K562 (cell line): ENCODE measurements at regions not wholly inside any gene's neighbourhood (a gene's known extent, or its start where the extent isn't known, plus 50 kb on each side); places are given as distances from the start of the nearest gene placed in this dataset.
A peak's percentile ranks its signal among the peaks of the same experiment; 100 is the strongest.
"Not testable (repeated sequence)": the region's sequence is repeated elsewhere in the genome, so short reads cannot be mapped to it uniquely, and the experiment has no call there.

Source experiments
- ATAC-seq: fragments of 200-7000 bp; cut with Tn5 transposase; 3 replicates; pipeline ENCODE4 v1.9.1; 2020; ENCODE audit warnings: moderate library complexity
- BruUV-seq: library from RNA; stranded (reverse); fragments of 400-500 nt; replicated peaks from 2 replicates; lab custom pipeline; 2021; lab: Mats Ljungman, UMichigan
- CTCF ChIA-PET: fragments of 300-600 bp; formaldehyde crosslinking; extraction: SDS; loops from one replicate; lab custom pipeline; 2021; ENCODE audit warnings: low intra/inter-chr PET ratio; lab: Yijun Ruan, JAX
- POLR2A ChIA-PET: fragments of 300-600, 350-650 bp; sonication (Branson Sonifier 250); formaldehyde crosslinking; extraction: SDS; loops from one replicate; lab custom pipeline; 2021; ENCODE audit warnings: antibody characterized with exemption, inconsistent platforms; lab: Yijun Ruan, JAX
- DNase-seq, 4 experiments: peaks; one replicate each; pipeline versions ENCODE4 v3.0.0 to v3.0.0-alpha.2; 2011 to 2018; ENCODE audit warnings: low spot score in 3 of 4, mixed read lengths in 3 of 4; ENCODE audit errors: extremely low read depth in 1 of 4
- FAIRE-seq: peaks from 2 replicates; lab custom pipeline; 2011; peaks lifted over from hg19 to GRCh38; lab: Jason Lieb, UNC
- H2AFZ ChIP-seq: 2 replicates; pipeline ENCODE4 v1.6.0; 2011; ENCODE audit warnings: low read depth, low read length, control low read depth, inconsistent platforms
- H3K27ac ChIP-seq: fragments of 200-600 bp; 3 replicates; pipeline ENCODE4 v1.8.0; 2011; ENCODE audit warnings: low read depth, mild to moderate bottlenecking, control low read depth, inconsistent platforms, low read length, moderate library complexity, mixed read lengths; ENCODE audit errors: extremely low read depth
- H3K27me3 ChIP-seq, 2 experiments: fragments of 300-600 bp in 1 of 2; 2 replicates in 1 of 2; 3 replicates in 1 of 2; pipeline versions ENCODE4 v1.6.0 to v1.8.0; 2011; ENCODE audit warnings: inconsistent platforms in 2 of 2, low read length in 2 of 2, mild to moderate bottlenecking in 1 of 2, mixed read lengths in 1 of 2, moderate library complexity in 1 of 2; ENCODE audit not compliant: control insufficient read depth in 2 of 2, insufficient read depth in 2 of 2
- H3K36me3 ChIP-seq: fragments of 300-600 bp; 3 replicates; pipeline ENCODE4 v1.8.0; 2011; ENCODE audit warnings: mild to moderate bottlenecking, low read length, inconsistent platforms; ENCODE audit not compliant: control insufficient read depth, insufficient read depth
- H3K4me1 ChIP-seq, 2 experiments: fragments of 200-600 bp in 1 of 2; replicated peaks in 1 of 2; 2 replicates in 1 of 2; 3 replicates in 1 of 2; pipeline versions ENCODE4 v1.5.1 to v1.8.0; 2011; ENCODE audit warnings: inconsistent platforms in 2 of 2, low read length in 2 of 2, mild to moderate bottlenecking in 1 of 2, mixed read lengths in 1 of 2, moderate library complexity in 1 of 2; ENCODE audit not compliant: control insufficient read depth in 2 of 2, insufficient read depth in 2 of 2
- H3K4me2 ChIP-seq: 2 replicates; pipeline ENCODE4 v1.6.1; 2011; ENCODE audit warnings: low read length, control low read depth, inconsistent platforms, mixed read lengths; ENCODE audit not compliant: insufficient read depth
- H3K4me3 ChIP-seq: fragments of 200-600 bp; sonication (generic), shearing (Covaris generic); 2 replicates; pipeline ENCODE4 v1.5.1; 2016; ENCODE audit warnings: control low read depth, inconsistent platforms
- H3K79me2 ChIP-seq: fragments of 200-600 bp; 3 replicates; pipeline ENCODE4 v1.8.0; 2011; ENCODE audit warnings: low read length, inconsistent platforms; ENCODE audit not compliant: control insufficient read depth, insufficient read depth
- H3K9ac ChIP-seq, 2 experiments: 2 replicates each; pipeline versions ENCODE4 v1.6.0 to v1.6.1; 2011; ENCODE audit warnings: low read depth in 2 of 2, low read length in 2 of 2, control low read depth in 1 of 2, inconsistent platforms in 1 of 2, mild to moderate bottlenecking in 1 of 2, mixed read lengths in 1 of 2; ENCODE audit not compliant: insufficient read depth in 1 of 2
- H3K9me1 ChIP-seq: one replicate; pipeline ENCODE4 v1.6.0; 2011; ENCODE audit warnings: inconsistent platforms, mild to moderate bottlenecking, low read length, moderate library complexity; ENCODE audit not compliant: control insufficient read depth, insufficient read depth
- H3K9me3 ChIP-seq: replicated peaks from 2 replicates; pipeline ENCODE4 v1.5.1; 2011; ENCODE audit warnings: low read depth, low read length, inconsistent platforms; ENCODE audit not compliant: control insufficient read depth, insufficient read depth
- H4K20me1 ChIP-seq: replicated peaks from 2 replicates; pipeline ENCODE4 v1.6.1; 2011; ENCODE audit warnings: low read length, inconsistent platforms, mixed read lengths; ENCODE audit not compliant: control insufficient read depth, insufficient read depth
- BACH1 ChIP-seq: fragments of 200-800 bp; sonication (Bioruptor generic); IDR thresholded peaks from 2 replicates; pipeline ENCODE4 v1.6.1; 2016; ENCODE audit warnings: missing genetic modification characterization, missing compliant biosample characterization
- C11orf30 ChIP-seq: fragments of 450-650 bp; IDR thresholded peaks from 2 replicates; pipeline ENCODE4 v1.6.1; 2016; ENCODE audit warnings: low read depth, mild to moderate bottlenecking
- MAFF ChIP-seq: IDR thresholded peaks from 2 replicates; pipeline ENCODE4 v1.6.1; 2012; ENCODE audit warnings: low read length, improper control_type of control experiment
- MAFG ChIP-seq: fragments of 450-650 bp; conservative IDR thresholded peaks from 2 replicates; pipeline ENCODE4 v1.6.1; 2016; ENCODE audit warnings: missing genetic modification characterization, missing compliant biosample characterization
- MAFK ChIP-seq: IDR thresholded peaks from 2 replicates; pipeline ENCODE4 v1.6.1; 2011; ENCODE audit warnings: low read length, improper control_type of control experiment
- MEIS2 ChIP-seq: fragments of 450-650 bp; IDR thresholded peaks from 2 replicates; pipeline ENCODE4 v1.6.1; 2014; ENCODE audit warnings: mild to moderate bottlenecking; ENCODE audit not compliant: partially characterized antibody
- NFE2 ChIP-seq: IDR thresholded peaks from 2 replicates; pipeline ENCODE4 v1.6.1; 2014; ENCODE audit warnings: antibody characterized with exemption, low read depth
- NFE2L1 ChIP-seq: fragments of 450-650 bp; IDR thresholded peaks from 2 replicates; pipeline ENCODE4 v1.6.1; 2016; ENCODE audit warnings: missing genetic modification characterization, low read depth, mild to moderate bottlenecking, missing compliant biosample characterization, moderate library complexity, borderline replicate concordance
- PBX2 ChIP-seq, 2 experiments: IDR thresholded peaks in 1 of 2; conservative IDR thresholded peaks in 1 of 2; 2 replicates each; pipeline ENCODE4 v1.6.1; 2016; ENCODE audit warnings: low read depth in 2 of 2, mild to moderate bottlenecking in 1 of 2, missing compliant biosample characterization in 1 of 2, missing genetic modification characterization in 1 of 2, moderate library complexity in 1 of 2
- PKNOX1 ChIP-seq: fragments of 450-650 bp; IDR thresholded peaks from 2 replicates; pipeline ENCODE4 v1.6.1; 2016
- ZNF316 ChIP-seq: fragments of 450-650 bp; IDR thresholded peaks from 2 replicates; pipeline ENCODE4 v1.6.1; 2016
- WGBS: fragments of 100-300 bp; shearing (Covaris generic); methylation state at CpG from one replicate; pipeline ENCODE4 v1.1.6; 2016; ENCODE audit warnings: low coverage, mixed read lengths; ENCODE audit not compliant: insufficient coverage; ENCODE audit errors: missing lambda C conversion rate; 5-methylcytosine and 5-hydroxymethylcytosine counted together
- in situ Hi-C: fragments of 300-500 bp; cut with MboI; formaldehyde crosslinking; loops from 4 replicates; pipeline ENCODE4 v1.15.0; 2018; ENCODE audit warnings: inconsistent platforms, mixed read lengths
- intact Hi-C: fragments of 100-400 bp; cut with micrococcal nuclease; formaldehyde crosslinking; loops from 2 replicates; pipeline ENCODE4 v1.14.2; 2022

- FAIRE-seq; H3K9ac ChIP-seq; intact Hi-C loops; in situ Hi-C loops; H2AFZ ChIP-seq; H3K4me3 ChIP-seq; ATAC-seq; BruUV-seq; H3K4me1 ChIP-seq; H3K79me2 ChIP-seq; H3K9me3 ChIP-seq; H3K4me2 ChIP-seq; CTCF ChIA-PET; POLR2A ChIA-PET; H3K27ac ChIP-seq; H3K9me1 ChIP-seq; DNase-seq; H3K36me3 ChIP-seq; H3K27me3 ChIP-seq; H4K20me1 ChIP-seq; TF ChIP-seq PBX2 (CRISPR knock-in tag; IDR thresholded peaks at IDR 0.05; ENCODE audit: low read depth): not testable (repeated sequence)
- WGBS, result 14% methylated on average over 5 of the region's 6 CpGs
- TF ChIP-seq ZNF316 (peak; percentile 85), NFE2L1 (tag) (peak; percentile 46; the same call in 1 of the 2 replicates), PBX2 (tag; conservative IDR thresholded peaks at IDR 0.05; ENCODE audit: low read depth) (peak; percentile 65), MAFG (peak; percentile 82), PKNOX1 (peak; percentile 33; the same call in 1 of the 2 replicates), BACH1 (0 out of 2 replicates have a peak, but pooled peaks have one; percentile 38), MAFF (peak; percentile 55), C11orf30 (peak; percentile 70; the same call in 1 of the 2 replicates), MAFK (peak; percentile 57; the same call in 1 of the 2 replicates), MEIS2 (peak; percentile 70), NFE2 (peak; percentile 83)
Measured at GRCh38 chr1:143730890-143731289, 240.9 kb downstream of the FAM72C start.
